Panc1 (cell line): ENCODE measurements at regions not wholly inside any gene's neighbourhood (a gene's known extent, or its start where the extent isn't known, plus 50 kb on each side); places are given as distances from the start of the nearest gene placed in this dataset.

Experiments
- CTCF ChIP-seq: fragments of 450-650 bp; IDR thresholded peaks from 2 replicates; pipeline ENCODE4 v1.5.1; 2017; ENCODE audit warnings: mild to moderate bottlenecking
- POLR2AphosphoS5 ChIP-seq: IDR thresholded peaks from 2 replicates; pipeline ENCODE4 v1.6.1; 2012; ENCODE audit warnings: mild to moderate bottlenecking, low read depth, low read length, moderate library complexity
- SIN3A ChIP-seq: IDR thresholded peaks from 2 replicates; pipeline ENCODE4 v1.6.1; 2012; ENCODE audit warnings: low read depth, mild to moderate bottlenecking, low read length, moderate library complexity, borderline replicate concordance; ENCODE audit not compliant: insufficient read depth
- TCF7L2 ChIP-seq: IDR thresholded peaks from 2 replicates; pipeline ENCODE4 v1.6.1; 2011; ENCODE audit warnings: mild to moderate bottlenecking, low read depth, low read length, inconsistent platforms

- no peak for TF ChIP-seq CTCF
- TF ChIP-seq TCF7L2, result no peak
- TF ChIP-seq SIN3A, result no peak
- TF ChIP-seq POLR2AphosphoS5, result no peak
These were observed 1080.5 kb upstream of the TENM3 start for GRCh38 chr4:181162676-181163075.
